ENCODE measurements at regions not wholly inside any gene's neighbourhood (a gene's known extent, or its start where the extent isn't known, plus 50 kb on each side); places are given as distances from the start of the nearest gene placed in this dataset.

DNA sequence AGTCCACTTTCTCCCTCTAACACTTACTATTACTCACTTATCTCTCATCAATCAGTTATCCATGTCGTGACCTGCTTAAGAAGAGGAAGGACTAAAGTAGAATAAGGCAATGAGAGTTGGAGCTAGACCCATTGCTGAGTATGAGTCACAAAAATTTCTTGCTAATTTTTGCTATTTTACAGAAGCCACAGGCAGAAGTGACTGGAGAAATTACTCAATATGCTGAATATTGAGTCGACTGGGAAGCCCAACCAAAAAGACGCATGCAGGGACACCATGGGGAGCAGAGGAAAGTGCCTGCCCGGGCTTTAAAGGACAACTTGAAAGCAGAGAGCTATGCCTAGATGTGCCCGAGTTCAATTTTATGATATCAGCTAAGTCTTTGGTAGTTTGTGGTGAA, 115.4 kb upstream of the FOXG1 start:
- no peak for TF ChIP-seq CTCF (IDR thresholded peaks at IDR 0.05)
- Histone ChIP-seq H3K9me3 (no peaks in the 10 kb centered on the region), H3K27me3 (replicated peaks; ENCODE audit: insufficient read depth) (no peaks in the 10 kb centered on the region), H3K4me1 (ENCODE audit: control insufficient read depth in 1 of 2, low read depth in 2 of 2) (no peaks in the 10 kb centered on the region), H3K36me3 (no peaks in the 10 kb centered on the region), H3K4me3 (no peak overlapping the region), H3K27ac (no peak overlapping the region)
- no peak for DNase-seq (ENCODE audit: low spot score)
- ATAC-seq (ENCODE audit: insufficient number of reproducible peaks, low FRiP score, low read depth): no peak

- Histone ChIP-seq H3K9me3 (no peaks in the 10 kb centered on the region), H3K36me3 (no peaks in the 10 kb centered on the region), H3K4me1 (ENCODE audit: control insufficient read depth in 1 of 2, low read depth in 2 of 2) (no peaks in the 10 kb centered on the region), H3K27me3 (replicated peaks; ENCODE audit: insufficient read depth) (no peaks in the 10 kb centered on the region), H3K27ac (no peak overlapping the region), H3K4me3 (no peak overlapping the region)
- ATAC-seq (ENCODE audit: insufficient number of reproducible peaks, low FRiP score, low read depth) (no peak), DNase-seq (ENCODE audit: low spot score) (no peak)
- TF ChIP-seq CTCF (IDR thresholded peaks at IDR 0.05): no peak
Measured at GRCh38 chr14:28652782-28653181, 113.8 kb upstream of the FOXG1 start.

DNA sequence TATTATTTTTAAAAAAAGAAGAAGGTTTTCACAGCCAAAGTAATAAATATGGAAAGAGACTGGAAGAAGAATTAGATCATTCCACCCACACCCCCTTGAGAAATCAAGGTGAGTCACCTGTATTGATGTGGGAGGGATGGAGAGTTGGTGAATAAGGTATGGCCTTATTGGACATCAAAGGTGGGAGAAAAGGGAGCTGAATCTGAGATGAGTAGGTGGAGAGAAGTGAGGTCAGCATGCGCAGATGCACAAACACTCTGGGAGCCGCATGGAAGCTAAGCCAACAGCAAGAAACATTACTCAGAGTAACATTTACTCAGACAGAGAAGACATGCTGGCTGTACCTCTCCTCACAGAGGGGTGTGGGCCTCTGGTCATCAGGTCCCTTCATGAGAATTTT, 113.1 kb upstream of the FOXG1 start:
- Histone ChIP-seq H3K27ac (no peak overlapping the region), H3K4me1 (ENCODE audit: control insufficient read depth in 1 of 2, low read depth in 2 of 2) (no peaks in the 10 kb centered on the region), H3K27me3 (replicated peaks; ENCODE audit: insufficient read depth) (no peaks in the 10 kb centered on the region), H3K4me3 (no peak overlapping the region), H3K9me3 (no peaks in the 10 kb centered on the region), H3K36me3 (no peaks in the 10 kb centered on the region)
- no peak for ATAC-seq (ENCODE audit: insufficient number of reproducible peaks, low FRiP score, low read depth)
- no peak for DNase-seq (ENCODE audit: low spot score)
- TF ChIP-seq CTCF (IDR thresholded peaks at IDR 0.05): no peak

- DNase-seq (ENCODE audit: low spot score) (no peak), ATAC-seq (ENCODE audit: insufficient number of reproducible peaks, low FRiP score, low read depth) (no peak)
- Histone ChIP-seq H3K4me1 (ENCODE audit: control insufficient read depth in 1 of 2, low read depth in 2 of 2) (peaks cover 0 to 10% of the 10 kb centered on the region in 2 donors), H3K27me3 (replicated peaks; ENCODE audit: insufficient read depth) (no peaks in the 10 kb centered on the region), H3K9me3 (no peaks in the 10 kb centered on the region), H3K4me3 (no peak overlapping the region), H3K36me3 (no peaks in the 10 kb centered on the region), H3K27ac (no peak overlapping the region)
- no peak for TF ChIP-seq CTCF (IDR thresholded peaks at IDR 0.05)
Measured at GRCh38 chr14:28656704-28657255, 109.8 kb upstream of the FOXG1 start.

DNA sequence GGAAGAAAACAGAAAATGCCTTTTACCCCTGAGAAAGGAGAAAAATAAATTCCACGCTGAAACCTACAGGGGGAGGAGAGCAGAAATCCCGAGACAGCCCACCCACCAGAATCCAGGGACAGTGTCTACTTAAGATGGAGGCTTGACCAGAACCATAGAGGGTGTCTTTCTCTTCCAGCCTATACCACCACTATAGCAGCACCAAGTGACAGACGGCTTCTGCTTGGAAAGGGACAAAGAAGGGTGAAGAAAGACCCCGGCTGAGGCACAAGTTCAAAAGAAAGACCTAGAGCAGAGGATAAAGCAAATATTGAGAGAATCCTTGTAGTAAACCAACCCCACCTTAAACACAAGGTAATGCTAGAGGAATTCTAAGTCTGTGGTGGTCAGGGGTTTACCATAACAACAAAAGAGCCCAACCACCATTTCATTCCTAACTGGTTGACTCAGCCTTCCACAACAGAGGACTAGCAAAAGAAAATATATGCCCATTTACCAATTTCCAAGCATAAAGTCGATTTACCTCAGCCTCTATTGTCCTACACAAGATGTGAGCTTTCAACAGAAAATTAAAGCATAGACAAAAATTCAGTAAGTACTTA, 105.3 kb upstream of the FOXG1 start:
- TF ChIP-seq CTCF (IDR thresholded peaks at IDR 0.05): no peak
- ATAC-seq (ENCODE audit: insufficient number of reproducible peaks, low FRiP score, low read depth) (no peak), DNase-seq (ENCODE audit: low spot score) (no peak)
- Histone ChIP-seq H3K27ac (no peak overlapping the region), H3K9me3 (no peaks in the 10 kb centered on the region), H3K4me3 (no peak overlapping the region), H3K4me1 (ENCODE audit: control insufficient read depth in 1 of 2, low read depth in 2 of 2) (peaks cover 0 to 10% of the 10 kb centered on the region in 2 donors), H3K27me3 (replicated peaks; ENCODE audit: insufficient read depth) (no peaks in the 10 kb centered on the region), H3K36me3 (no peaks in the 10 kb centered on the region)
